PC-9 (cell line): ENCODE measurements at regions not wholly inside any gene's neighbourhood (a gene's known extent, or its start where the extent isn't known, plus 50 kb on each side); places are given as distances from the start of the nearest gene placed in this dataset.

ENCODE experiments used
- BruUV-seq: library from RNA; stranded (reverse); fragments of 400-500 nt; replicated peaks from 2 replicates; lab custom pipeline; 2021; lab: Mats Ljungman, UMichigan
- CTCF ChIA-PET: fragments of 300-600 bp; sonication (Branson Sonifier 250); formaldehyde crosslinking; loops from one replicate; lab custom pipeline; 2022; ENCODE audit warnings: antibody characterized with exemption; lab: Charles Lee
- POLR2A ChIA-PET: fragments of 300-600 bp; sonication (Branson Sonifier 250); formaldehyde crosslinking; loops from one replicate; lab custom pipeline; 2022; ENCODE audit warnings: antibody characterized with exemption; ENCODE audit not compliant: unreplicated experiment; lab: Charles Lee
- DNase-seq, 2 experiments: peaks; one replicate each; pipeline versions ENCODE4 v3.0.0 to v3.0.0-alpha.2; 2015 to 2022; ENCODE audit warnings: mixed read lengths in 1 of 2
- H2AFZ ChIP-seq: fragments of 200-600 bp; sonication (generic); 2 replicates; pipeline ENCODE4 v1.8.1; 2017; ENCODE audit warnings: antibody characterized with exemption
- H3F3A ChIP-seq: fragments of 200-600 bp; sonication (generic); 2 replicates; pipeline ENCODE4 v1.8.1; 2017; ENCODE audit warnings: antibody characterized with exemption, mild to moderate bottlenecking, low read depth; ENCODE audit not compliant: insufficient read depth
- H3K27ac ChIP-seq: fragments of 200-600 bp; sonication (generic); 2 replicates; pipeline ENCODE4 v1.6.1; 2016; ENCODE audit warnings: mixed run types
- H3K27me3 ChIP-seq: fragments of 200-600 bp; sonication (generic); 2 replicates; pipeline ENCODE4 v1.6.1; 2016; ENCODE audit warnings: low read depth, mixed run types; ENCODE audit not compliant: insufficient read depth
- H3K36me3 ChIP-seq: fragments of 200-600 bp; sonication (generic); 2 replicates; pipeline ENCODE4 v1.6.1; 2016; ENCODE audit warnings: low read depth, mixed run types
- H3K4me1 ChIP-seq: fragments of 200-600 bp; sonication (generic); replicated peaks from 2 replicates; pipeline ENCODE4 v1.6.1; 2016; ENCODE audit warnings: mixed run types; ENCODE audit not compliant: insufficient read depth
- H3K4me2 ChIP-seq: fragments of 200-600 bp; sonication (generic); 2 replicates; pipeline ENCODE4 v1.6.1; 2017; ENCODE audit warnings: mixed run types
- H3K4me3 ChIP-seq: fragments of 200-600 bp; sonication (generic); 2 replicates; pipeline ENCODE4 v1.6.1; 2016; ENCODE audit warnings: mixed run types
- H3K79me2 ChIP-seq: fragments of 200-600 bp; sonication (generic); 2 replicates; pipeline ENCODE4 v1.6.1; 2017; ENCODE audit warnings: low read depth, mixed run types
- H3K9me2 ChIP-seq: fragments of 200-600 bp; sonication (generic); 2 replicates; pipeline ENCODE4 v1.8.1; 2017; ENCODE audit warnings: mild to moderate bottlenecking; ENCODE audit not compliant: insufficient read depth
- H3K9me3 ChIP-seq: fragments of 200-600 bp; sonication (generic); 2 replicates; pipeline ENCODE4 v1.8.1; 2016; ENCODE audit warnings: low read depth; ENCODE audit not compliant: insufficient read depth
- H4K20me1 ChIP-seq: fragments of 200-600 bp; sonication (generic); 2 replicates; pipeline ENCODE4 v1.8.1; 2017; ENCODE audit not compliant: insufficient read depth
- EZH2 ChIP-seq: fragments of 200-600 bp; sonication (generic); IDR thresholded peaks from 2 replicates; pipeline ENCODE4 v1.8.0; 2017; ENCODE audit warnings: antibody characterized with exemption, low read depth
- intact Hi-C: fragments of 100-400 bp; cut with micrococcal nuclease; formaldehyde crosslinking; loops from one replicate; pipeline ENCODE4 v1.10.0; 2022; ENCODE audit not compliant: unreplicated experiment
- TF ChIP-seq, protein P1 (sequence below): fragments of 200-600 bp; sonication (generic); conservative IDR thresholded peaks from 2 replicates; pipeline ENCODE4 v1.6.1; 2017; ENCODE audit warnings: mixed run types, antibody characterized with exemption, mild to moderate bottlenecking, moderate library complexity

DNA sequence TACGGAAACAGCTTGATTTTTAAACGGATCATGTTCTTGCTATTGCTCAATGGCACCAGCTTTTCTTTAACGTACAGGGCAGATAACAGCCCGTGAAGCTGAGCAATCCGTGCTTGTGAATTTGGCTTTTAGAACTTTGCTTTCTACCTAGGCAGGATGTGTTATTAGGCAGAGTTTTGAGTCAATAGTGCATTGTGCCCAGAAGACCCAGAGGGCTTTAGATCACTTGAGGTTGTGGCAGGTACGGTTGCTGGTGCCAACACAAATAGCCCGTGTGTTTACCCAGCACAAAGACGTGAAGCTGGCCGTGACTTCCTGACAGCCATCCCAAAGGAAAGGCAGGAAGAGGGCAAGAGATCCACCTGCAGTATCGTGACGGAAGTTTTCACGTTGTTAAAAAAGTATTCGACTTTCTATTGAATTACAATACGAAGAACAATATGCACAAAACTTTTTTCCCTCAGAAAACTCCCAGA, 117.4 kb upstream of the FRMD1 start:
- Histone ChIP-seq H3K4me3 (no peak overlapping the region), H4K20me1 (no peaks in the 10 kb centered on the region), H3K36me3 (no peaks in the 10 kb centered on the region), H3K9me2 (no peaks in the 10 kb centered on the region), H3K4me1 (no peaks in the 10 kb centered on the region), H3K27me3 (peaks cover 99% of the 10 kb centered on the region), H3F3A (no peaks in the 10 kb centered on the region), H3K9me3 (no peaks in the 10 kb centered on the region), H3K79me2 (no peaks in the 10 kb centered on the region), H3K4me2 (no peak overlapping the region), H2AFZ (no peak overlapping the region), H3K27ac (no peak overlapping the region)
- CTCF ChIA-PET = no interaction called here
- BruUV-seq = no TSS peak
- DNase-seq = no peak
- TF ChIP-seq, protein P1, sequence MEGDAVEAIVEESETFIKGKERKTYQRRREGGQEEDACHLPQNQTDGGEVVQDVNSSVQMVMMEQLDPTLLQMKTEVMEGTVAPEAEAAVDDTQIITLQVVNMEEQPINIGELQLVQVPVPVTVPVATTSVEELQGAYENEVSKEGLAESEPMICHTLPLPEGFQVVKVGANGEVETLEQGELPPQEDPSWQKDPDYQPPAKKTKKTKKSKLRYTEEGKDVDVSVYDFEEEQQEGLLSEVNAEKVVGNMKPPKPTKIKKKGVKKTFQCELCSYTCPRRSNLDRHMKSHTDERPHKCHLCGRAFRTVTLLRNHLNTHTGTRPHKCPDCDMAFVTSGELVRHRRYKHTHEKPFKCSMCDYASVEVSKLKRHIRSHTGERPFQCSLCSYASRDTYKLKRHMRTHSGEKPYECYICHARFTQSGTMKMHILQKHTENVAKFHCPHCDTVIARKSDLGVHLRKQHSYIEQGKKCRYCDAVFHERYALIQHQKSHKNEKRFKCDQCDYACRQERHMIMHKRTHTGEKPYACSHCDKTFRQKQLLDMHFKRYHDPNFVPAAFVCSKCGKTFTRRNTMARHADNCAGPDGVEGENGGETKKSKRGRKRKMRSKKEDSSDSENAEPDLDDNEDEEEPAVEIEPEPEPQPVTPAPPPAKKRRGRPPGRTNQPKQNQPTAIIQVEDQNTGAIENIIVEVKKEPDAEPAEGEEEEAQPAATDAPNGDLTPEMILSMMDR = no peak
- TF ChIP-seq EZH2 = no peak
- intact Hi-C loops = no loop called here
- POLR2A ChIA-PET = no interaction called here

DNA sequence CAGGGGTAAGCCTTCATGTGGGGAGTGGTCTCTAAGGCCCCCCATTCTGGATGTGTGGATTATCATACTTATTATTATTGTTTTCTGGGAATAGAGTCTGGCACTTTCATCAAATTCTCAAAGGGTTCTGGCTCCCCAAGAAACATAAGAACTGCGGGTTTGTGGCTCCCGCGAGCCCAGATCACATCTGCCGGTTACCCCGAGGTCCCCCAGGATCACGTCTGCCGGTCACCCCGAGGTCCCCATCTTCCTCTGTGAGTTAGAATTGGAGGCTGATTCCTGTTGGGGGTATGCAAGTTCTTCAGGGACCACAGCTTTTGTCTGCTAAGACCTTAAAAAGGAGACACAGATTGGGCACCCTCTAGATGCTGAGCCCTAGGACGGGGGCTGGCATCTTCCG, 116.7 kb upstream of the FRMD1 start:
- H3K9me3 ChIP-seq = no peaks in the 10 kb centered on the region
- POLR2A ChIA-PET = no interaction called here
- no peak overlapping the region for H3K4me2 ChIP-seq
- TF ChIP-seq, protein P1 = no peak
- TF ChIP-seq EZH2 = no peak
- H3K4me1 ChIP-seq = no peaks in the 10 kb centered on the region
- intact Hi-C loops = no loop called here
- no peak overlapping the region for H3K27ac ChIP-seq
- no peak for DNase-seq
- no peak overlapping the region for H2AFZ ChIP-seq
- no TSS peak for BruUV-seq
- H3K9me2 ChIP-seq = no peaks in the 10 kb centered on the region
- H3K4me3 ChIP-seq = no peak overlapping the region
- H4K20me1 ChIP-seq = no peaks in the 10 kb centered on the region
- CTCF ChIA-PET = no interaction called here
- no peaks in the 10 kb centered on the region for H3F3A ChIP-seq
- H3K79me2 ChIP-seq = no peaks in the 10 kb centered on the region
- H3K36me3 ChIP-seq = no peaks in the 10 kb centered on the region
- H3K27me3 ChIP-seq = peaks cover 99% of the 10 kb centered on the region

DNA sequence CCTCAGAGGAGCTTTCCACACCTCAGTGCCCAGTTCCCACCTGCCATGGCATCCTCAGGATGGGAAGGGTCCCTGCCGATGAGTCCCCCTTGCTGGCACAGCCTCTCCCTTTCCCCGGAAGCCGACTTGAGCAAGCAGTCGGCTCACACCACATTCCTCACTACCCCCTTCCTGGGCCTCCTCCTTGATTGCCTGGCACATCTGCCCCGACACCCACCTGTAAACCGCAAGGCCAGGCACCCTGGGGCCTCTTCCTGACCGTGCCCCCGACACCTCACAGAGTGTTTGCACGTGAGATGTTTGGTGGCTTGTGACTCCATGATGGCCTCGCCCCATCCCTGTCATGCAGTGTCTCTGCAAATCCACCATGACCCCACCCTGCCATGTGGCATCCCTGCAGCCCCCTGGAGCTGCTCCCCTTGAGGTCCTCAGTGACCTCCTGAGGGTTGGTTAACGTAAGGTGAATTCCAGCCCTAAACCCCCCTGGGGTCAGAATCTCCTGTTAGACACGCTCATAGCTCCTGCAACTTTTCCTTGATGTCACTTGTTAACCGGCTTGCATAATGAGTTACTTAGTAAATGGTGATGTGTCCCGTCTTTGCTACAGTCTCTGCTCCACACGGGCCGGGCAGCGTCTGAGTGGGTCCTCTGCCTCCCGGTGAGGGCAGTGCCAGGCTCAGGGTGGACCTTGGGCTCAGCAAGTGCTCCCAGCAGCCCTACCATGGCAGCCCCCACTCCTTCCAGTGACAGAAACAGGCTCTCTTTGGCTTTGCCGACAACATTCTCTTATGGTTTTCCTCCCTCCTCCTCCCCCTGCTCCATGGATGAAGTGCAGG, 115.9 kb upstream of the FRMD1 start:
- no TSS peak for BruUV-seq
- Histone ChIP-seq H3F3A (no peaks in the 10 kb centered on the region), H3K27me3 (peaks cover 93% of the 10 kb centered on the region), H3K79me2 (no peaks in the 10 kb centered on the region), H4K20me1 (no peaks in the 10 kb centered on the region), H2AFZ (no peak overlapping the region), H3K9me3 (no peaks in the 10 kb centered on the region), H3K36me3 (no peaks in the 10 kb centered on the region), H3K4me1 (no peaks in the 10 kb centered on the region), H3K4me3 (no peak overlapping the region), H3K9me2 (no peaks in the 10 kb centered on the region), H3K27ac (no peak overlapping the region), H3K4me2 (no peak overlapping the region)
- no peak for DNase-seq
- TF ChIP-seq, protein P1 = no peak
- TF ChIP-seq EZH2 = no peak
- intact Hi-C loops = no loop called here
- ChIA-PET POLR2A (no interaction called here), CTCF (no interaction called here)
